ENCODE measurements at regions not wholly inside any gene's neighbourhood (a gene's known extent, or its start where the extent isn't known, plus 50 kb on each side); places are given as distances from the start of the nearest gene placed in this dataset.

DNA sequence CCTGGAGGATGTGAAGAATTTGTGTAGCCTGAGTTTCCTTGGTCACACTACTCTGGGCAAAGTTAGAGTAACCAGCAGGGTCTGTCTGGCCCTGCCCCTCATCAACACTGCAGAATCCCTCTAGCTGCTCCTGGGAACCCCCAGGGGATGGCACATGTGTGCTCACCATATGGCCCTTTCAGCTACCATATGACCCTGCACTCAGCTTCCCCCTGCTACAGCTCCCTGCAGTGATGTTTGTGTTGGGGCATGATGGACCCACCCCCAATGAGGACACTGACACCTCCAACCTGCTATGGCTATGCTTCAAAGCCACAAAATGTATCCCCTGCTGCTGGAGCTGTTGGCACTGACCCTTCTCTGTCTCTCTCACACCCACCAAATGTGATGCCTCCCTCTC, 152.7 kb downstream of the SNX18 start:
- TF ChIP-seq, protein P1, sequence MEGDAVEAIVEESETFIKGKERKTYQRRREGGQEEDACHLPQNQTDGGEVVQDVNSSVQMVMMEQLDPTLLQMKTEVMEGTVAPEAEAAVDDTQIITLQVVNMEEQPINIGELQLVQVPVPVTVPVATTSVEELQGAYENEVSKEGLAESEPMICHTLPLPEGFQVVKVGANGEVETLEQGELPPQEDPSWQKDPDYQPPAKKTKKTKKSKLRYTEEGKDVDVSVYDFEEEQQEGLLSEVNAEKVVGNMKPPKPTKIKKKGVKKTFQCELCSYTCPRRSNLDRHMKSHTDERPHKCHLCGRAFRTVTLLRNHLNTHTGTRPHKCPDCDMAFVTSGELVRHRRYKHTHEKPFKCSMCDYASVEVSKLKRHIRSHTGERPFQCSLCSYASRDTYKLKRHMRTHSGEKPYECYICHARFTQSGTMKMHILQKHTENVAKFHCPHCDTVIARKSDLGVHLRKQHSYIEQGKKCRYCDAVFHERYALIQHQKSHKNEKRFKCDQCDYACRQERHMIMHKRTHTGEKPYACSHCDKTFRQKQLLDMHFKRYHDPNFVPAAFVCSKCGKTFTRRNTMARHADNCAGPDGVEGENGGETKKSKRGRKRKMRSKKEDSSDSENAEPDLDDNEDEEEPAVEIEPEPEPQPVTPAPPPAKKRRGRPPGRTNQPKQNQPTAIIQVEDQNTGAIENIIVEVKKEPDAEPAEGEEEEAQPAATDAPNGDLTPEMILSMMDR (IDR thresholded peaks at IDR 0.05; ENCODE audit: unreplicated experiment), result no peak
- CTCF ChIA-PET, result interaction anchor here (1.2 kb wide), 1 partner anchor 175 kb away, joined by 8 read pairs; no protein-coding TSS in a partner anchor
- no peaks in the 10 kb centered on the region for H3K27me3 Mint-ChIP-seq (ENCODE audit: unreplicated experiment)
- H3K36me3 Mint-ChIP-seq (ENCODE audit: insufficient read depth, unreplicated experiment), result no peaks in the 10 kb centered on the region
- peaks cover 13% of the 10 kb centered on the region for H3K4me1 Mint-ChIP-seq (ENCODE audit: low read depth, unreplicated experiment)
- DNase-seq, result no peak
- H3K27ac Mint-ChIP-seq (ENCODE audit: unreplicated experiment), result no peak overlapping the region
- no peak overlapping the region for H3K4me3 Mint-ChIP-seq (ENCODE audit: low read depth, unreplicated experiment)
- intact Hi-C loops (cut with micrococcal nuclease; ENCODE audit: unreplicated experiment), result no loop called here
- no TSS peak for BruUV-seq (replicated peaks)
- H3K9me3 Mint-ChIP-seq (ENCODE audit: low read depth, unreplicated experiment), result peaks cover 4% of the 10 kb centered on the region

DNA sequence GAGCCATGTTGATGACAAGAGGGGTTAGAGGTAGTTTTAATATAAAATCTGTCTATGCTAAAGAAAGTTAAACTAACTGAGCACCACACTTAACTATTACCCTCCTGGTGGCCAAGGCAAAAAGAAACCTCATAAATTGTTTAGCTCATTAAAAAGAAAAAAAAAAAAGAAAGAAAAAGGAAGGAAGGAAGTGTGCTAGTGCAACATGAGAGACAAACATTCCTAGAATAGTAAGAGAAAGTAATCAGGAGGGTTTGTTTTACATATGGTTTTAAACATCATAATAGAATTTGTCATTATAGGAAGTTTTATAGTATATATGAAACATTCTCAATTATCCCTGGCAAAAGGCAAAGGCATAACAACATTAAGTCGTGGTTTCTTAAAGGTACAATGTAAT, 152.3 kb downstream of the SNX18 start:
- TF ChIP-seq, protein P1 (IDR thresholded peaks at IDR 0.05; ENCODE audit: unreplicated experiment), result no peak
- no peak for DNase-seq
- Mint-ChIP-seq H3K9me3 (ENCODE audit: low read depth, unreplicated experiment) (peaks cover 3% of the 10 kb centered on the region), H3K4me1 (ENCODE audit: low read depth, unreplicated experiment) (peaks cover 13% of the 10 kb centered on the region), H3K4me3 (ENCODE audit: low read depth, unreplicated experiment) (no peak overlapping the region), H3K36me3 (ENCODE audit: insufficient read depth, unreplicated experiment) (no peaks in the 10 kb centered on the region), H3K27ac (ENCODE audit: unreplicated experiment) (no peak overlapping the region), H3K27me3 (ENCODE audit: unreplicated experiment) (no peaks in the 10 kb centered on the region)
- intact Hi-C loops (cut with micrococcal nuclease; ENCODE audit: unreplicated experiment), result no loop called here
- CTCF ChIA-PET, result interaction anchor here (0.6 to 1.2 kb wide), 2 partner anchors 167 to 175 kb away, joined by 3 to 8 read pairs; no protein-coding TSS in a partner anchor
- BruUV-seq (replicated peaks), result no TSS peak

GRCh38 chr5:54669285-54669684, 151.7 kb downstream of the SNX18 start:
- TF ChIP-seq, protein P1 (IDR thresholded peaks at IDR 0.05; ENCODE audit: unreplicated experiment), result no peak
- no peak for DNase-seq
- CTCF ChIA-PET, result interaction anchor here (0.6 to 1.2 kb wide), 3 partner anchors 17 to 176 kb away, joined by 3 to 8 read pairs (median 3); no protein-coding TSS in a partner anchor
- Mint-ChIP-seq H3K4me1 (ENCODE audit: low read depth, unreplicated experiment) (peaks cover 9% of the 10 kb centered on the region), H3K27me3 (ENCODE audit: unreplicated experiment) (no peaks in the 10 kb centered on the region), H3K36me3 (ENCODE audit: insufficient read depth, unreplicated experiment) (no peaks in the 10 kb centered on the region), H3K4me3 (ENCODE audit: low read depth, unreplicated experiment) (no peak overlapping the region), H3K9me3 (ENCODE audit: low read depth, unreplicated experiment) (no peaks in the 10 kb centered on the region), H3K27ac (ENCODE audit: unreplicated experiment) (no peak overlapping the region)
- intact Hi-C loops (cut with micrococcal nuclease; ENCODE audit: unreplicated experiment), result no loop called here
- BruUV-seq (replicated peaks), result no TSS peak

DNA sequence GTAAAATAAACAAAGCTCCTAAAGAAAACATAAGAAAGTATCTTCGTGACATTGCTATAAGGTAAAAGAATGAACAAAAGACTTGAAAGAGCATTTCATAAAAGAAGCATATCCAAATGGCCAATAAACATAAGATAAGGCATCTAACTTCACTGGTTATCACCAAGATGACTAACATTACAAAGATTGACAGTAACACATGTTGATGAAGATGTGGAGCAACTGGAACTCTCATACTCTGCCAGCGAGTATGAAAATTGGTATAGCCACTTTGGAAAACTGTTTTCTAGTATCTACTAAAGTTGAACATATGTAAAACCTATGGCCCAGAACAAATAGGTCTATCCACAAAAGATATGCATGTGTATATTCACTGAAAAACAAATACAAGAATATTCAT, 150.5 kb downstream of the SNX18 start:
- H3K27me3 Mint-ChIP-seq (ENCODE audit: unreplicated experiment), result no peaks in the 10 kb centered on the region
- intact Hi-C loops (cut with micrococcal nuclease; ENCODE audit: unreplicated experiment), result no loop called here
- H3K4me3 Mint-ChIP-seq (ENCODE audit: low read depth, unreplicated experiment), result no peak overlapping the region
- DNase-seq, result no peak
- peaks cover 9% of the 10 kb centered on the region for H3K4me1 Mint-ChIP-seq (ENCODE audit: low read depth, unreplicated experiment)
- CTCF ChIA-PET, result interaction anchor here (1.0 kb wide), 1 partner anchor 16 kb away, joined by 3 read pairs; no protein-coding TSS in a partner anchor
- TF ChIP-seq, protein P1 (IDR thresholded peaks at IDR 0.05; ENCODE audit: unreplicated experiment), result no peak
- no peaks in the 10 kb centered on the region for H3K9me3 Mint-ChIP-seq (ENCODE audit: low read depth, unreplicated experiment)
- no TSS peak for BruUV-seq (replicated peaks)
- no peak overlapping the region for H3K27ac Mint-ChIP-seq (ENCODE audit: unreplicated experiment)
- H3K36me3 Mint-ChIP-seq (ENCODE audit: insufficient read depth, unreplicated experiment), result no peaks in the 10 kb centered on the region
